Ascending aorta (tissue), 2 donors: ENCODE measurements at regions not wholly inside any gene's neighbourhood (a gene's known extent, or its start where the extent isn't known, plus 50 kb on each side); places are given as distances from the start of the nearest gene placed in this dataset.

ENCODE experiments used
- DNase-seq, 2 donors: peaks; one replicate each; pipeline ENCODE4 v3.0.0-alpha.2; 2019; ENCODE audit warnings: low spot score in 2 of 2
- H3K27ac ChIP-seq, 2 donors: fragments of 200-600 bp; sonication (generic); one replicate each; pipeline ENCODE4 v1.5.1; 2016 to 2017; ENCODE audit warnings: mild to moderate bottlenecking in 1 of 2
- H3K27me3 ChIP-seq: fragments of 200-600 bp; sonication (generic); one replicate; pipeline ENCODE4 v1.5.1; 2017
- H3K36me3 ChIP-seq, 2 donors: fragments of 200-600 bp; sonication (generic); one replicate each; pipeline ENCODE4 v1.5.1; 2016
- H3K4me1 ChIP-seq, 2 donors: fragments of 200-600 bp; sonication (generic); one replicate each; pipeline ENCODE4 v1.5.1; 2016 to 2017; ENCODE audit warnings: mild to moderate bottlenecking in 1 of 2
- H3K4me3 ChIP-seq, 2 donors: fragments of 200-600 bp; sonication (generic); one replicate each; pipeline ENCODE4 v1.5.1; 2016 to 2017; ENCODE audit warnings: mild to moderate bottlenecking in 1 of 2
- H3K9me3 ChIP-seq, 2 donors: fragments of 200-600 bp; sonication (generic); one replicate each; pipeline ENCODE4 v1.5.1; 2016
- CTCF ChIP-seq, 3 experiments: fragments of 200-600 bp in 2 of 3; fragments of 450-650 bp in 1 of 3; sonication (generic) in 2 of 3; IDR thresholded peaks; one replicate each; pipeline ENCODE4 v1.5.1; 2016 to 2019; ENCODE audit warnings: antibody characterized with exemption in 3 of 3, mild to moderate bottlenecking in 1 of 3, moderate library complexity in 1 of 3
- intact Hi-C: fragments of 100-400 bp; cut with DNase I; formaldehyde crosslinking; loops from one replicate; pipeline ENCODE4 v1.15.1; 2023

GRCh38 chr18:59813942-59814341 is 85.9 kb upstream of the PMAIP1 start:
- intact Hi-C loops: no loop called here
- Histone ChIP-seq H3K4me1 (no peaks in the 10 kb centered on the region), H3K36me3 (no peaks in the 10 kb centered on the region), H3K4me3 (no peak overlapping the region), H3K9me3 (no peaks in the 10 kb centered on the region), H3K27me3 (no peaks in the 10 kb centered on the region), H3K27ac (no peak overlapping the region)
- TF ChIP-seq CTCF (IDR thresholded peaks at IDR 0.05): no peak
- no peak for DNase-seq

GRCh38 chr18:59810735-59811520 is 88.9 kb upstream of the PMAIP1 start:
- no peak for TF ChIP-seq CTCF (IDR thresholded peaks at IDR 0.05)
- no peaks in the 10 kb centered on the region for H3K4me1 ChIP-seq
- H3K9me3 ChIP-seq: no peaks in the 10 kb centered on the region
- DNase-seq: no peak
- no peak overlapping the region for H3K4me3 ChIP-seq
- H3K27ac ChIP-seq: no peak overlapping the region
- H3K36me3 ChIP-seq: no peaks in the 10 kb centered on the region
- H3K27me3 ChIP-seq: no peaks in the 10 kb centered on the region
- intact Hi-C loops: no loop called here

- Histone ChIP-seq H3K4me3 (no peak overlapping the region), H3K9me3 (no peaks in the 10 kb centered on the region), H3K4me1 (no peaks in the 10 kb centered on the region), H3K36me3 (no peaks in the 10 kb centered on the region), H3K27ac (no peak overlapping the region), H3K27me3 (no peaks in the 10 kb centered on the region)
- intact Hi-C loops: no loop called here
- DNase-seq: no peak
- no peak for TF ChIP-seq CTCF (IDR thresholded peaks at IDR 0.05)
These were observed 89.6 kb upstream of the PMAIP1 start for GRCh38 chr18:59810183-59810582.

DNA sequence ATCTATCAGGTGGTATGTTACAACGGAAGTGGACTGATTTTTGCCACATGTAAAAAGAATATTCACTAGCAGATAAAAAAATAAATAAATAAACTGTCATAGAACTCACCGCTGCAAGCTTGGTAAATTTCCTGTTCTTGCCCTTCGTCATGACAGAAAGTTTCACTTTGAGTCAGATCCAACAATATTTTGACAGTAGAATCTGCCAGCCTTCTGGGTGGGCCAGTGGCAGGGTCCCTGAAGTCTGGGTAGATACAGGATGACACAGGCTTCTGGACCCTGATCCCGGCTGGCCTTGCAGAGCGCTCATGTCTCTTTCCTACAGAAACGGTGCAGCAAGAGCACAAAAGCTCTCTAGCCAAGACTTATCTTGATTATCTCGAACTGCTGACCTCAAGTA is 97.8 kb upstream of the PMAIP1 start:
- no peaks in the 10 kb centered on the region for H3K27me3 ChIP-seq
- no peak for TF ChIP-seq CTCF (IDR thresholded peaks at IDR 0.05)
- no peak overlapping the region for H3K27ac ChIP-seq
- intact Hi-C loops: no loop called here
- H3K36me3 ChIP-seq: no peaks in the 10 kb centered on the region
- no peaks in the 10 kb centered on the region for H3K9me3 ChIP-seq
- DNase-seq: no peak
- no peak overlapping the region for H3K4me3 ChIP-seq
- no peaks in the 10 kb centered on the region for H3K4me1 ChIP-seq

- no peak overlapping the region for H3K4me3 ChIP-seq
- no peak for DNase-seq
- H3K27me3 ChIP-seq: no peaks in the 10 kb centered on the region
- H3K9me3 ChIP-seq: no peaks in the 10 kb centered on the region
- no peaks in the 10 kb centered on the region for H3K4me1 ChIP-seq
- intact Hi-C loops: no loop called here
- no peak overlapping the region for H3K27ac ChIP-seq
- no peak for TF ChIP-seq CTCF (IDR thresholded peaks at IDR 0.05)
- H3K36me3 ChIP-seq: no peaks in the 10 kb centered on the region
These were observed 98.2 kb upstream of the PMAIP1 start for GRCh38 chr18:59801576-59801975.

GRCh38 chr18:59800897-59801296 is 98.9 kb upstream of the PMAIP1 start:
- no peaks in the 10 kb centered on the region for H3K4me1 ChIP-seq
- no peaks in the 10 kb centered on the region for H3K27me3 ChIP-seq
- no peak overlapping the region for H3K4me3 ChIP-seq
- intact Hi-C loops: no loop called here
- H3K9me3 ChIP-seq: no peaks in the 10 kb centered on the region
- no peak for DNase-seq
- TF ChIP-seq CTCF (IDR thresholded peaks at IDR 0.05): no peak
- H3K36me3 ChIP-seq: no peaks in the 10 kb centered on the region
- H3K27ac ChIP-seq: no peak overlapping the region
